ENCODE measurements at regions not wholly inside any gene's neighbourhood (a gene's known extent, or its start where the extent isn't known, plus 50 kb on each side); places are given as distances from the start of the nearest gene placed in this dataset.
A peak's percentile ranks its signal among the peaks of the same experiment; 100 is the strongest.

DNA sequence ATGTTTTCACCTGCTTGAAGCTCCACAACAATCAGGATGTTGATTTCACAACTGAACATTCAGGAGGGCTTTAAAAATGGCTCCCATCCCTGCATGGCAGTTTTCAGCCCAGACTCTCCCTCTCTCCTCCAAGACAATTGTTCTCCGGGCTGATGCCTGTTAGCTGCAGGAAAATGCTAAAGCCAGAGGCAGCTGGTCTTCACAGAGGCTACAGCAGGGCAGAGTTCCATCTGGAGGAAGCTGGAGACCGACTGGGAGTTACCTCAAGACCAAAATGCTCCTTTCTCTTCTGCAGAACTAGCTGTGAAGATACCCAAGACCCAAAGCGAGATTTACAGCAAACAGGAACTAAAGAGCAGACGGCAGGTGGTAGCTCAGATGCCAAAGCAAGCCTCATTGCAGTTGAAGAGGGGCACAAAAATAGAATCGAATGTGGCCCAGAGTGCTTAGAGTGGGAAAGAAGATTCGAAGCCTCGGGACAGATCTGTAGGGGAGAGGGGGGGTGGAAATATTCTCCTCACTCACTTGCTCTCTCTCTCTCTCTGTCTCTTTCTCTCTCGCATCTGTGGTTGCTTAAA is 423.6 kb downstream of the ZNF521 start:
- peak overlapping the region; percentile 69 for H2AFZ ChIP-seq (ENCODE audit: insufficient read depth, low read depth, low read length, poor library complexity, severe bottlenecking)
- no peaks in the 10 kb centered on the region for H3K36me3 ChIP-seq (replicated peaks in 1 of 2; ENCODE audit: control extremely low read depth in 1 of 2, control insufficient read depth in 1 of 2, extremely low read depth in 1 of 2, insufficient read depth in 2 of 2, low read length in 1 of 2)
- no peaks in the 10 kb centered on the region for H3K27me3 Mint-ChIP-seq
- WGBS (ENCODE audit: insufficient coverage), result 21% methylated on average over 4 of the region's 8 CpGs
- peak overlapping the region; percentile 46 to 61 for H3K27ac ChIP-seq (ENCODE audit: low read length in 2 of 2)
- peak; percentile 40 for ATAC-seq (ENCODE audit: low read depth)
- H3K4me2 ChIP-seq (replicated peaks; ENCODE audit: low read depth, low read length, poor library complexity, severe bottlenecking), result peak overlapping the region; percentile 33
- peaks cover 77% of the 10 kb centered on the region for H3K4me1 Mint-ChIP-seq
- no peaks in the 10 kb centered on the region for H4K20me1 ChIP-seq (ENCODE audit: control insufficient read depth, insufficient read depth, low read length, poor library complexity, severe bottlenecking)
- peaks cover 0 to 5% (median 1%) of the 10 kb centered on the region in 3 donors for H3K9me3 ChIP-seq (ENCODE audit: control extremely low read depth in 1 of 3, control insufficient read depth in 2 of 3, insufficient read depth in 1 of 3, low read length in 2 of 3)
- H3K9me3 Mint-ChIP-seq (ENCODE audit: insufficient read depth), result no peaks in the 10 kb centered on the region
- peak overlapping the region; percentile 70 for H3K4me3 Mint-ChIP-seq
- ChIA-PET CTCF (interaction anchor here (0.5 to 0.9 kb wide), 4 partner anchors 26 to 49 kb away, joined by 3 to 4 read pairs (median 3); no protein-coding TSS in a partner anchor), POLR2A (no interaction called here)
- H3K9ac ChIP-seq (ENCODE audit: low read length), result no peak overlapping the region
- TF ChIP-seq, protein P1, sequence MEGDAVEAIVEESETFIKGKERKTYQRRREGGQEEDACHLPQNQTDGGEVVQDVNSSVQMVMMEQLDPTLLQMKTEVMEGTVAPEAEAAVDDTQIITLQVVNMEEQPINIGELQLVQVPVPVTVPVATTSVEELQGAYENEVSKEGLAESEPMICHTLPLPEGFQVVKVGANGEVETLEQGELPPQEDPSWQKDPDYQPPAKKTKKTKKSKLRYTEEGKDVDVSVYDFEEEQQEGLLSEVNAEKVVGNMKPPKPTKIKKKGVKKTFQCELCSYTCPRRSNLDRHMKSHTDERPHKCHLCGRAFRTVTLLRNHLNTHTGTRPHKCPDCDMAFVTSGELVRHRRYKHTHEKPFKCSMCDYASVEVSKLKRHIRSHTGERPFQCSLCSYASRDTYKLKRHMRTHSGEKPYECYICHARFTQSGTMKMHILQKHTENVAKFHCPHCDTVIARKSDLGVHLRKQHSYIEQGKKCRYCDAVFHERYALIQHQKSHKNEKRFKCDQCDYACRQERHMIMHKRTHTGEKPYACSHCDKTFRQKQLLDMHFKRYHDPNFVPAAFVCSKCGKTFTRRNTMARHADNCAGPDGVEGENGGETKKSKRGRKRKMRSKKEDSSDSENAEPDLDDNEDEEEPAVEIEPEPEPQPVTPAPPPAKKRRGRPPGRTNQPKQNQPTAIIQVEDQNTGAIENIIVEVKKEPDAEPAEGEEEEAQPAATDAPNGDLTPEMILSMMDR (IDR thresholded peaks at IDR 0.05), result no peak
- no peak for TF ChIP-seq EZH2 (IDR thresholded peaks at IDR 0.05; ENCODE audit: borderline replicate concordance, insufficient read depth, low read depth, low read length, poor library complexity, severe bottlenecking)
- intact Hi-C loops (cut with micrococcal nuclease), result no loop called here
- no peaks in the 10 kb centered on the region for H3K79me2 ChIP-seq (ENCODE audit: control insufficient read depth, insufficient read depth, low read length)
- no peak overlapping the region for H3K4me3 ChIP-seq (ENCODE audit: control extremely low read depth in 1 of 5, extremely low read depth in 1 of 5, insufficient read depth in 1 of 5, low read depth in 2 of 5, low read length in 4 of 5)
- no peaks in the 10 kb centered on the region for H3K27me3 ChIP-seq (replicated peaks in 1 of 4; ENCODE audit: control extremely low read depth in 1 of 4, control insufficient read depth in 3 of 4, insufficient read depth in 4 of 4, low read length in 3 of 4)
- DNase-seq, result peak; percentile 34
- peaks cover 73 to 76% of the 10 kb centered on the region in 2 donors for H3K4me1 ChIP-seq (ENCODE audit: control insufficient read depth in 2 of 2, insufficient read depth in 2 of 2, low read length in 2 of 2)
- H3K27ac Mint-ChIP-seq, result peak overlapping the region; percentile 90

DNA sequence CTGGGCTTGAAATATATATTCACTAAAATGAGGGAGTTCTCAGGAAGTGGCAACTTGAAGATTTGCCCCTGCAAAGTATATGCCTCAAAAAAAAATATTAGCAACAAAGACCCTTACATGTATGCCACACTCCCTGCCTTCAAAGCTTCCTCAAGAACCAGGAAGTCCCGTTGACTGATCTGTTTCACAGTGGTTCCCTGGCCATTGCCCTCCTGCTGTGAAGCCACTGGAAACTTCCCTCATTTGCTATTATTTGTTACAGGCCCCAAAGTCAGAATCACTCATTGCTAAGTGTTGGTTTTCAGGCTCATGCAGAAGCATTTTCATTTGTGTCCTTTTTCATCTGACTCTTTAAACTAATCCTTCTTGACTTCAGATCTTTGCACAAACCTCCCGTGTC is 421.5 kb downstream of the ZNF521 start:
- no peak for DNase-seq
- no peaks in the 10 kb centered on the region for H3K27me3 ChIP-seq (replicated peaks in 1 of 4; ENCODE audit: control extremely low read depth in 1 of 4, control insufficient read depth in 3 of 4, insufficient read depth in 4 of 4, low read length in 3 of 4)
- H3K27me3 Mint-ChIP-seq, result no peaks in the 10 kb centered on the region
- POLR2A ChIA-PET, result no interaction called here
- peak overlapping the region in 1 of 2 donors; percentile 43 for H3K27ac ChIP-seq (ENCODE audit: low read length in 2 of 2)
- no peaks in the 10 kb centered on the region for H3K36me3 ChIP-seq (replicated peaks in 1 of 2; ENCODE audit: control extremely low read depth in 1 of 2, control insufficient read depth in 1 of 2, extremely low read depth in 1 of 2, insufficient read depth in 2 of 2, low read length in 1 of 2)
- H3K4me3 Mint-ChIP-seq, result peak overlapping the region; percentile 5
- H3K4me3 ChIP-seq (ENCODE audit: control extremely low read depth in 1 of 5, extremely low read depth in 1 of 5, insufficient read depth in 1 of 5, low read depth in 2 of 5, low read length in 4 of 5), result no peak overlapping the region
- H3K27ac Mint-ChIP-seq, result peak overlapping the region; percentile 66
- H3K4me1 ChIP-seq (ENCODE audit: control insufficient read depth in 2 of 2, insufficient read depth in 2 of 2, low read length in 2 of 2), result peaks cover 53 to 61% of the 10 kb centered on the region in 2 donors
- H3K9me3 ChIP-seq (ENCODE audit: control extremely low read depth in 1 of 3, control insufficient read depth in 2 of 3, insufficient read depth in 1 of 3, low read length in 2 of 3), result peaks cover 0 to 5% (median 1%) of the 10 kb centered on the region in 3 donors
- H3K4me2 ChIP-seq (replicated peaks; ENCODE audit: low read depth, low read length, poor library complexity, severe bottlenecking), result no peak overlapping the region
- CTCF ChIA-PET, result no interaction called here
- H4K20me1 ChIP-seq (ENCODE audit: control insufficient read depth, insufficient read depth, low read length, poor library complexity, severe bottlenecking), result no peaks in the 10 kb centered on the region
- 57% methylated on average over 2 of the region's 2 CpGs for WGBS (ENCODE audit: insufficient coverage)
- peak overlapping the region; percentile 3 for H2AFZ ChIP-seq (ENCODE audit: insufficient read depth, low read depth, low read length, poor library complexity, severe bottlenecking)
- H3K79me2 ChIP-seq (ENCODE audit: control insufficient read depth, insufficient read depth, low read length), result no peaks in the 10 kb centered on the region
- TF ChIP-seq EZH2 (IDR thresholded peaks at IDR 0.05; ENCODE audit: borderline replicate concordance, insufficient read depth, low read depth, low read length, poor library complexity, severe bottlenecking), result no peak
- TF ChIP-seq, protein P1 (IDR thresholded peaks at IDR 0.05), result no peak
- H3K4me1 Mint-ChIP-seq, result peaks cover 60% of the 10 kb centered on the region
- no peaks in the 10 kb centered on the region for H3K9me3 Mint-ChIP-seq (ENCODE audit: insufficient read depth)
- ATAC-seq (ENCODE audit: low read depth), result no peak
- no peak overlapping the region for H3K9ac ChIP-seq (ENCODE audit: low read length)
- intact Hi-C loops (cut with micrococcal nuclease), result no loop called here

All from B cell (primary cell).